ENCODE measurements at regions not wholly inside any gene's neighbourhood (a gene's known extent, or its start where the extent isn't known, plus 50 kb on each side); places are given as distances from the start of the nearest gene placed in this dataset.

GRCh38 chr20:52760791-52761190 is 211.4 kb upstream of the TSHZ2 start:
- no peaks in the 10 kb centered on the region for H3K4me1 ChIP-seq (replicated peaks)
- 89% methylated on average over 3 of the region's 3 CpGs for WGBS
- no peak overlapping the region for H3K4me3 ChIP-seq
- intact Hi-C loops (cut with DNase I): no loop called here
- no peaks in the 10 kb centered on the region for H3K9me3 ChIP-seq
- TF ChIP-seq CTCF (IDR thresholded peaks at IDR 0.05): no peak
- no peak for TF ChIP-seq POLR2AphosphoS5 (IDR thresholded peaks at IDR 0.05)
- TF ChIP-seq POLR2A (IDR thresholded peaks at IDR 0.05): no peak
- H3K27ac ChIP-seq: no peak overlapping the region
- DNase-seq (ENCODE audit: low spot score): no peak
- H3K36me3 ChIP-seq: no peaks in the 10 kb centered on the region
- H3K27me3 ChIP-seq (replicated peaks; ENCODE audit: insufficient read depth): no peaks in the 10 kb centered on the region

- Histone ChIP-seq H3K4me1 (replicated peaks) (no peaks in the 10 kb centered on the region), H3K36me3 (no peaks in the 10 kb centered on the region), H3K27ac (no peak overlapping the region), H3K9me3 (no peaks in the 10 kb centered on the region), H3K4me3 (no peak overlapping the region), H3K27me3 (replicated peaks; ENCODE audit: insufficient read depth) (no peaks in the 10 kb centered on the region)
- TF ChIP-seq CTCF (IDR thresholded peaks at IDR 0.05): no peak
- no peak for TF ChIP-seq POLR2A (IDR thresholded peaks at IDR 0.05)
- TF ChIP-seq POLR2AphosphoS5 (IDR thresholded peaks at IDR 0.05): no peak
- intact Hi-C loops (cut with DNase I): no loop called here
- WGBS: 76% methylated on average over 3 of the region's 3 CpGs
- DNase-seq (ENCODE audit: low spot score): no peak
These were observed 214.7 kb upstream of the TSHZ2 start for GRCh38 chr20:52757411-52757810.

GRCh38 chr20:52755744-52756143 is 216.4 kb upstream of the TSHZ2 start:
- Histone ChIP-seq H3K27me3 (replicated peaks; ENCODE audit: insufficient read depth) (no peaks in the 10 kb centered on the region), H3K4me1 (replicated peaks) (no peaks in the 10 kb centered on the region), H3K36me3 (no peaks in the 10 kb centered on the region), H3K4me3 (no peak overlapping the region), H3K27ac (no peak overlapping the region), H3K9me3 (no peaks in the 10 kb centered on the region)
- DNase-seq (ENCODE audit: low spot score): no peak
- intact Hi-C loops (cut with DNase I): no loop called here
- 44% methylated on average over 1 of the region's 1 CpG for WGBS
- TF ChIP-seq POLR2A (IDR thresholded peaks at IDR 0.05): no peak
- no peak for TF ChIP-seq CTCF (IDR thresholded peaks at IDR 0.05)
- TF ChIP-seq POLR2AphosphoS5 (IDR thresholded peaks at IDR 0.05): no peak

GRCh38 chr20:52754366-52754765 is 217.8 kb upstream of the TSHZ2 start:
- Histone ChIP-seq H3K4me1 (replicated peaks) (no peaks in the 10 kb centered on the region), H3K27ac (no peak overlapping the region), H3K27me3 (replicated peaks; ENCODE audit: insufficient read depth) (no peaks in the 10 kb centered on the region), H3K36me3 (no peaks in the 10 kb centered on the region), H3K9me3 (no peaks in the 10 kb centered on the region), H3K4me3 (no peak overlapping the region)
- TF ChIP-seq POLR2A (IDR thresholded peaks at IDR 0.05): no peak
- TF ChIP-seq CTCF (IDR thresholded peaks at IDR 0.05): no peak
- TF ChIP-seq POLR2AphosphoS5 (IDR thresholded peaks at IDR 0.05): no peak
- intact Hi-C loops (cut with DNase I): no loop called here
- DNase-seq (ENCODE audit: low spot score): no peak

GRCh38 chr20:52752023-52752422 is 220.1 kb upstream of the TSHZ2 start:
- H3K9me3 ChIP-seq: no peaks in the 10 kb centered on the region
- intact Hi-C loops (cut with DNase I): no loop called here
- no peak overlapping the region for H3K27ac ChIP-seq
- no peaks in the 10 kb centered on the region for H3K36me3 ChIP-seq
- H3K27me3 ChIP-seq (replicated peaks; ENCODE audit: insufficient read depth): no peaks in the 10 kb centered on the region
- no peak overlapping the region for H3K4me3 ChIP-seq
- no peaks in the 10 kb centered on the region for H3K4me1 ChIP-seq (replicated peaks)
- 69% methylated on average over 5 of the region's 5 CpGs for WGBS
- no peak for DNase-seq (ENCODE audit: low spot score)
- TF ChIP-seq CTCF (IDR thresholded peaks at IDR 0.05) (no peak), POLR2A (IDR thresholded peaks at IDR 0.05) (no peak), POLR2AphosphoS5 (IDR thresholded peaks at IDR 0.05) (no peak)

Data from prostate gland (tissue), 2 donors.